GM12872 (cell line): ENCODE measurements at regions not wholly inside any gene's neighbourhood (a gene's known extent, or its start where the extent isn't known, plus 50 kb on each side); places are given as distances from the start of the nearest gene placed in this dataset.

ENCODE experiments used
- CTCF ChIP-seq: IDR thresholded peaks from 3 replicates; pipeline ENCODE4 v1.5.1; 2011; ENCODE audit warnings: low read depth, mild to moderate bottlenecking, low read length, moderate library complexity; ENCODE audit not compliant: insufficient read depth

DNA sequence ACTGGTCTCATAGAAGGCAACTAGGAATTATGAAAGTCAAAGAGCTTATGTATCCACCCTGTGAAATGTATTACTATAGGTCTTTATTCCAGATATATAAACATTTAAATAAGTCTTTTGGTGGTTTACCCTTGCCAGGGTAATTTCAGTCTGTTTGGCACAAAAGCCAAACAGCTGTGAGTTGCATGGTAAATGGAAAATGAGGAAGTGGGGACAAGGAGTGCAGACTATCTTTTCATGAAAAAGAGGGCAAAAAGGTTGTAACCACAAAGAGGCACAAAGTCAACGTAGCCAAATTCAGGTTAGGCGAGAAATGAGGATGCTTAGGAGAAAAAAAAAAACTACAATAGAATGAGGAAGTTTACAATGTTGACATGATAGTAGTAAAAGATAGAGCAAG lies 492.3 kb upstream of the PRMT6 start:
- TF ChIP-seq CTCF = no peak

GRCh38 chr1:106568201-106568974 lies 488.1 kb upstream of the PRMT6 start:
- no peak for TF ChIP-seq CTCF

GRCh38 chr1:106571109-106571508 lies 485.4 kb upstream of the PRMT6 start:
- TF ChIP-seq CTCF = no peak

GRCh38 chr1:106584107-106584506 lies 472.4 kb upstream of the PRMT6 start:
- no peak for TF ChIP-seq CTCF

- no peak for TF ChIP-seq CTCF
These were observed 471.8 kb upstream of the PRMT6 start for GRCh38 chr1:106584676-106585075.

DNA sequence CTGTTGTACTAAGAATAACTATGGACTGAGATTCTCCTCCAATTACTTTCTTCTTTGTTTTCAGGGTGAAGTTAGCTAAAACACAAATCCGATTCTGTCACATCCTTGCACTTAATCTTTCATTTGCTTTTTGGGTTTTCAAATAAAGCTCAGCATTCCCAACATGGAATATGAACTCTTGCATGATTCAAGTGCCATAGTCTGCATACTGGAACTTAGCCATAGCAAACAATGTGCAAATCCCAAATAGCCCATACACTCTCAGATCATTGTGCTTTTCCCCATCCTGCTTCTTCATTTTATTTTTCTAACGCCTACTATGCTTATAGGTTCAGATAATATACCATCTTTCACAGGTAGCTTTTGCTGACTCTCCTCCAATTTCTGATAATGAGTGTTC lies 455.8 kb upstream of the PRMT6 start:
- TF ChIP-seq CTCF = no peak

- TF ChIP-seq CTCF = no peak
These were observed 452.9 kb upstream of the PRMT6 start for GRCh38 chr1:106603616-106604015.

DNA sequence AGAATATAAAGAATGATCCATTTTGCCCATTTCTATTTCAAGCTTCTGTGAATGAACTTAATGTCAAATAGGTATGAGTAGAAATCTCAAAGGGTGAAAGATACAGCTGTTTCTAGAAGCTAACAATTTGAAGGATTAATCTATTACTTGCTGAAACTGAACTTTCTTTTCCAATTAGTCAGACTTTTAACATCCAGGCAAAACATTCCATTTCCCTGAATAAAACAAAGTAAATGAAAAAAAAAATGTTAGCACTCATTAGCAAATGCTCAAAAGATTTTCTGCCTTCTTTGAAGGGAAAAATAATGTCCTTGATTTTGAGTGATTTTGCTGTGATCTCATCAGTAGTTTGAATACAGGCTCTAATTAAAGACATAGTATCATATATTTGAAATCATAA lies 447.6 kb upstream of the PRMT6 start:
- no peak for TF ChIP-seq CTCF
